H9 (cell line): ENCODE measurements at regions not wholly inside any gene's neighbourhood (a gene's known extent, or its start where the extent isn't known, plus 50 kb on each side); places are given as distances from the start of the nearest gene placed in this dataset.

Experiments
- DNase-seq: peaks from one replicate; pipeline ENCODE4 v3.0.0-alpha.2; 2017
- H2AFZ ChIP-seq: one replicate; pipeline ENCODE4 v1.6.1; 2013; ENCODE audit warnings: mild to moderate bottlenecking, low read length, control low read depth, moderate library complexity
- H2AK5ac ChIP-seq: 2 replicates; pipeline ENCODE4 v1.6.1; 2013; ENCODE audit warnings: low read length, control low read depth, mixed read lengths; ENCODE audit not compliant: insufficient read length
- H2BK120ac ChIP-seq: one replicate; pipeline ENCODE4 v1.6.1; 2013; ENCODE audit warnings: low read depth, mild to moderate bottlenecking, low read length, control low read depth, inconsistent platforms; ENCODE audit not compliant: poor library complexity, severe bottlenecking
- H2BK12ac ChIP-seq: 2 replicates; pipeline ENCODE4 v1.6.1; 2013; ENCODE audit warnings: low read length, control low read depth, mixed read lengths, low read depth; ENCODE audit not compliant: insufficient read length
- H2BK15ac ChIP-seq: 2 replicates; pipeline ENCODE4 v1.6.1; 2013; ENCODE audit warnings: low read depth, low read length, control low read depth
- H2BK20ac ChIP-seq: one replicate; pipeline ENCODE4 v1.6.1; 2013; ENCODE audit warnings: low read depth, mild to moderate bottlenecking, low read length, control low read depth, inconsistent platforms; ENCODE audit not compliant: poor library complexity, severe bottlenecking
- H2BK5ac ChIP-seq: 2 replicates; pipeline ENCODE4 v1.6.1; 2013; ENCODE audit warnings: low read length, control low read depth, mixed read lengths; ENCODE audit not compliant: insufficient read length
- H3K14ac ChIP-seq: 2 replicates; pipeline ENCODE4 v1.6.1; 2013; ENCODE audit warnings: low read length, control low read depth; ENCODE audit not compliant: insufficient read depth
- H3K18ac ChIP-seq: 2 replicates; pipeline ENCODE4 v1.6.1; 2013; ENCODE audit warnings: low read depth, mild to moderate bottlenecking, mixed read lengths, low read length, control low read depth; ENCODE audit not compliant: insufficient read length
- H3K23ac ChIP-seq: 2 replicates; pipeline ENCODE4 v1.6.1; 2013; ENCODE audit warnings: low read length, control low read depth, mixed read lengths, low read depth; ENCODE audit not compliant: insufficient read length
- H3K23me2 ChIP-seq: 2 replicates; pipeline ENCODE4 v1.6.1; 2013; ENCODE audit warnings: low read depth, mild to moderate bottlenecking, mixed read lengths, low read length, control low read depth; ENCODE audit not compliant: insufficient read length, poor library complexity, severe bottlenecking
- H3K27ac ChIP-seq: 2 replicates; pipeline ENCODE4 v1.5.1; 2013; ENCODE audit warnings: low read length, control low read depth, mixed read lengths, low read depth; ENCODE audit not compliant: insufficient read length
- H3K27me3 ChIP-seq: 2 replicates; pipeline ENCODE4 v1.6.1; 2013; ENCODE audit warnings: low read length, control low read depth, inconsistent platforms; ENCODE audit not compliant: insufficient read depth
- H3K4ac ChIP-seq: 2 replicates; pipeline ENCODE4 v1.6.1; 2013; ENCODE audit warnings: low read depth, mild to moderate bottlenecking, control low read depth, inconsistent platforms, low read length, moderate library complexity
- H3K4me1 ChIP-seq: 2 replicates; pipeline ENCODE4 v1.6.1; 2013; ENCODE audit warnings: low read length, control low read depth, inconsistent platforms; ENCODE audit not compliant: insufficient read depth
- H3K4me2 ChIP-seq: 2 replicates; pipeline ENCODE4 v1.6.1; 2013; ENCODE audit warnings: low read length, control low read depth, mixed read lengths; ENCODE audit not compliant: insufficient read length, insufficient read depth
- H3K56ac ChIP-seq: 2 replicates; pipeline ENCODE4 v1.6.1; 2013; ENCODE audit warnings: low read depth, mild to moderate bottlenecking, mixed read lengths, low read length, control low read depth; ENCODE audit not compliant: insufficient read length
- H3K79me1 ChIP-seq: 2 replicates; pipeline ENCODE4 v1.6.1; 2013; ENCODE audit warnings: low read depth, mild to moderate bottlenecking, moderate library complexity, low read length, control low read depth, inconsistent platforms; ENCODE audit not compliant: insufficient read depth, poor library complexity, severe bottlenecking
- H3K79me2 ChIP-seq: 2 replicates; pipeline ENCODE4 v1.6.1; 2013; ENCODE audit warnings: low read length, control low read depth, inconsistent platforms; ENCODE audit not compliant: insufficient read depth
- H3K9ac ChIP-seq: 2 replicates; pipeline ENCODE4 v1.6.1; 2013; ENCODE audit warnings: low read length, control low read depth, mixed read lengths; ENCODE audit not compliant: insufficient read length; ENCODE audit errors: extremely low read depth
- H3K9me3 ChIP-seq: one replicate; pipeline ENCODE4 v1.6.1; 2013; ENCODE audit warnings: low read depth, low read length, inconsistent platforms; ENCODE audit not compliant: control insufficient read depth
- H3T11ph ChIP-seq: one replicate; pipeline ENCODE4 v1.6.1; 2013; ENCODE audit warnings: mild to moderate bottlenecking, low read length, control low read depth, inconsistent platforms
- H4K20me1 ChIP-seq: one replicate; pipeline ENCODE4 v1.6.1; 2013; ENCODE audit not compliant: control insufficient read depth, insufficient read length, insufficient read depth
- H4K5ac ChIP-seq: 2 replicates; pipeline ENCODE4 v1.6.1; 2013; ENCODE audit warnings: low read depth, mild to moderate bottlenecking, mixed read lengths, low read length, control low read depth; ENCODE audit not compliant: insufficient read length
- H4K8ac ChIP-seq: replicated peaks from 2 replicates; pipeline ENCODE4 v1.6.1; 2013; ENCODE audit warnings: low read length, control low read depth, mixed read lengths, low read depth; ENCODE audit not compliant: insufficient read length
- H4K91ac ChIP-seq: 2 replicates; pipeline ENCODE4 v1.6.1; 2013; ENCODE audit warnings: low read depth, mild to moderate bottlenecking, moderate library complexity, mixed read lengths, low read length, control low read depth; ENCODE audit not compliant: insufficient read length
- H3K27ac Mint-ChIP-seq, 3 experiments: 2 replicates in 2 of 3; 3 replicates in 1 of 3; pipeline ENCODE4 v1.8.0; 2020 to 2021; ENCODE audit warnings: mixed read lengths in 3 of 3, mild to moderate bottlenecking in 1 of 3, moderate library complexity in 1 of 3
- H3K27me3 Mint-ChIP-seq: 2 replicates; pipeline ENCODE4 v1.8.0; 2021; ENCODE audit warnings: low read depth, mild to moderate bottlenecking, moderate library complexity, mixed read lengths
- H3K36me3 Mint-ChIP-seq, 3 experiments: 2 replicates in 2 of 3; 3 replicates in 1 of 3; pipeline ENCODE4 v1.8.0; 2020 to 2021; ENCODE audit warnings: low read depth in 3 of 3, mixed read lengths in 3 of 3; ENCODE audit not compliant: insufficient read depth in 1 of 3
- H3K4me1 Mint-ChIP-seq, 2 experiments: 2 replicates each; pipeline ENCODE4 v1.8.0; 2020; ENCODE audit warnings: mixed read lengths in 2 of 2
- H3K4me3 Mint-ChIP-seq, 2 experiments: 2 replicates in 1 of 2; 3 replicates in 1 of 2; pipeline ENCODE4 v1.8.0; 2020 to 2021; ENCODE audit warnings: mild to moderate bottlenecking in 2 of 2, mixed read lengths in 2 of 2, moderate library complexity in 1 of 2
- H3K9me3 Mint-ChIP-seq, 2 experiments: 2 replicates in 1 of 2; 3 replicates in 1 of 2; pipeline ENCODE4 v1.8.0; 2020; ENCODE audit warnings: mild to moderate bottlenecking in 2 of 2, mixed read lengths in 2 of 2, moderate library complexity in 1 of 2
- CTCF ChIP-seq: fragments of 200-600 bp; sonication (generic); conservative IDR thresholded peaks from 3 replicates; pipeline ENCODE4 v1.8.0; 2021; ENCODE audit warnings: antibody characterized with exemption, mild to moderate bottlenecking
- WGBS: extraction: QIAGEN DNeasy Blood & Tissue Kit; methylation state at CpG from one replicate; pipeline ENCODE4 v1.1.7; 2013; ENCODE audit warnings: missing lambda C conversion rate, low lambda C conversion rate, mixed read lengths; ENCODE audit not compliant: insufficient read length; ENCODE audit errors: extremely low coverage; 5-methylcytosine and 5-hydroxymethylcytosine counted together

GRCh38 chr12:114767084-114767760 lies 83.2 kb upstream of the TBX3 start:
- no peaks in the 10 kb centered on the region for H3K27me3 Mint-ChIP-seq
- H3K23me2 ChIP-seq, result no peaks in the 10 kb centered on the region
- H3K27ac Mint-ChIP-seq, result no peak overlapping the region
- no peak overlapping the region for H2BK120ac ChIP-seq
- no peak overlapping the region for H3K14ac ChIP-seq
- H3K4me1 ChIP-seq, result no peaks in the 10 kb centered on the region
- no peak overlapping the region for H2AK5ac ChIP-seq
- no peak overlapping the region for H3K4me2 ChIP-seq
- H4K5ac ChIP-seq, result no peak overlapping the region
- no peaks in the 10 kb centered on the region for H3K36me3 Mint-ChIP-seq
- DNase-seq, result no peak
- H2BK15ac ChIP-seq, result no peak overlapping the region
- no peak overlapping the region for H3K4me3 Mint-ChIP-seq
- no CpG with 5 or more reads among the region's 19 CpGs for WGBS
- H3T11ph ChIP-seq, result no peak overlapping the region
- H3K4ac ChIP-seq, result no peak overlapping the region
- H3K56ac ChIP-seq, result no peak overlapping the region
- no peak overlapping the region for H3K27ac ChIP-seq
- H2BK20ac ChIP-seq, result no peak overlapping the region
- no peaks in the 10 kb centered on the region for H3K27me3 ChIP-seq
- no peak overlapping the region for H2BK12ac ChIP-seq
- no peaks in the 10 kb centered on the region for H3K9me3 ChIP-seq
- H3K4me1 Mint-ChIP-seq, result peaks cover 3 to 4% of the 10 kb centered on the region in 2 experiments; a peak in 3 of 4 replicates
- H3K23ac ChIP-seq, result no peak overlapping the region
- no peak overlapping the region for H3K9ac ChIP-seq
- no peak for TF ChIP-seq CTCF
- no peak overlapping the region for H3K18ac ChIP-seq
- no peak overlapping the region for H2AFZ ChIP-seq
- H3K79me1 ChIP-seq, result no peaks in the 10 kb centered on the region
- H4K8ac ChIP-seq, result no peak overlapping the region
- no peak overlapping the region for H4K91ac ChIP-seq
- no peaks in the 10 kb centered on the region for H4K20me1 ChIP-seq
- H3K9me3 Mint-ChIP-seq, result no peaks in the 10 kb centered on the region
- H2BK5ac ChIP-seq, result no peak overlapping the region
- H3K79me2 ChIP-seq, result no peaks in the 10 kb centered on the region
